Thyroid gland (tissue), 4 donors: ENCODE measurements at regions not wholly inside any gene's neighbourhood (a gene's known extent, or its start where the extent isn't known, plus 50 kb on each side); places are given as distances from the start of the nearest gene placed in this dataset.

Source experiments
- DNase-seq, 2 donors: peaks; one replicate each; pipeline ENCODE4 v3.0.0-alpha.2; 2019
- H3K27ac ChIP-seq, 3 donors: fragments of 200-600 bp; sonication (generic); 1 replicate in 2 of 3; 2 replicates in 1 of 3; pipeline ENCODE4 v1.5.1; 2016 to 2019; ENCODE audit warnings: mild to moderate bottlenecking in 1 of 3, moderate library complexity in 1 of 3
- H3K27me3 ChIP-seq: fragments of 200-600 bp; sonication (generic); one replicate; pipeline ENCODE4 v1.5.1; 2019
- H3K36me3 ChIP-seq, 2 donors: fragments of 200-600 bp; sonication (generic); one replicate each; pipeline ENCODE4 v1.5.1; 2016 to 2019
- H3K4me1 ChIP-seq, 2 donors: fragments of 200-600 bp; sonication (generic); one replicate each; pipeline ENCODE4 v1.5.1; 2017 to 2019
- H3K4me3 ChIP-seq, 3 donors: fragments of 200-600 bp; sonication (generic); replicated peaks in 1 of 3; 1 replicate in 2 of 3; 2 replicates in 1 of 3; pipeline ENCODE4 v1.5.1; 2016; ENCODE audit warnings: mild to moderate bottlenecking in 1 of 3
- H3K9me3 ChIP-seq: fragments of 200-600 bp; sonication (generic); one replicate; pipeline ENCODE4 v1.5.1; 2017
- CTCF ChIP-seq, 6 experiments: fragments of 200-600 bp in 3 of 6; fragments of 450-650 bp in 3 of 6; sonication (generic) in 3 of 6; IDR thresholded peaks; one replicate each; pipeline ENCODE4 v1.5.1; 2016 to 2019; ENCODE audit warnings: antibody characterized with exemption in 6 of 6, mild to moderate bottlenecking in 2 of 6, inconsistent platforms in 1 of 6, moderate library complexity in 1 of 6
- POLR2A ChIP-seq, 2 donors: fragments of 450-650 bp; IDR thresholded peaks; one replicate each; pipeline ENCODE4 v1.6.1; 2017; ENCODE audit warnings: antibody characterized with exemption in 2 of 2, mild to moderate bottlenecking in 2 of 2, moderate library complexity in 1 of 2
- WGBS, 2 donors: methylation state at CpG; one replicate each; pipeline ENCODE4 v1.1.5; 2017; 5-methylcytosine and 5-hydroxymethylcytosine counted together
- intact Hi-C: fragments of 100-400 bp; cut with DNase I; formaldehyde crosslinking; loops from one replicate; pipeline ENCODE4 v1.15.1; 2023

GRCh38 chr9:119634006-119634405 is 264.8 kb upstream of the BRINP1 start:
- H3K4me1 ChIP-seq, result no peaks in the 10 kb centered on the region
- no peak for DNase-seq
- 78 to 86% methylated on average over 8 of the region's 8 CpGs for WGBS, 2 donors
- H3K4me3 ChIP-seq, result no peak overlapping the region
- H3K9me3 ChIP-seq, result no peaks in the 10 kb centered on the region
- TF ChIP-seq POLR2A (IDR thresholded peaks at IDR 0.05) (no peak), CTCF (IDR thresholded peaks at IDR 0.05) (no peak)
- H3K27me3 ChIP-seq, result no peaks in the 10 kb centered on the region
- H3K36me3 ChIP-seq, result no peaks in the 10 kb centered on the region
- H3K27ac ChIP-seq, result no peak overlapping the region
- intact Hi-C loops, result no loop called here

GRCh38 chr9:119611565-119611964 is 242.3 kb upstream of the BRINP1 start:
- intact Hi-C loops, result no loop called here
- Histone ChIP-seq H3K27ac (no peak overlapping the region), H3K9me3 (no peaks in the 10 kb centered on the region), H3K4me3 (no peak overlapping the region), H3K27me3 (no peaks in the 10 kb centered on the region), H3K36me3 (no peaks in the 10 kb centered on the region), H3K4me1 (no peaks in the 10 kb centered on the region)
- DNase-seq, result no peak
- TF ChIP-seq POLR2A (IDR thresholded peaks at IDR 0.05) (no peak), CTCF (IDR thresholded peaks at IDR 0.05) (no peak)
- whole genome bisulfite sequencing, 2 donors, result 71 to 76% methylated on average over 1 of the region's 1 CpG

GRCh38 chr9:119609277-119609971 is 240.2 kb upstream of the BRINP1 start:
- no peaks in the 10 kb centered on the region for H3K9me3 ChIP-seq
- no peaks in the 10 kb centered on the region for H3K27me3 ChIP-seq
- no peak overlapping the region for H3K4me3 ChIP-seq
- intact Hi-C loops, result no loop called here
- DNase-seq, result no peak
- H3K27ac ChIP-seq, result no peak overlapping the region
- H3K4me1 ChIP-seq, result no peaks in the 10 kb centered on the region
- 84 to 88% methylated on average over 2 of the region's 2 CpGs for WGBS, 2 donors
- TF ChIP-seq POLR2A (IDR thresholded peaks at IDR 0.05) (no peak), CTCF (IDR thresholded peaks at IDR 0.05) (no peak)
- H3K36me3 ChIP-seq, result no peaks in the 10 kb centered on the region

- Histone ChIP-seq H3K4me3 (no peak overlapping the region), H3K27me3 (no peaks in the 10 kb centered on the region), H3K36me3 (no peaks in the 10 kb centered on the region), H3K4me1 (no peaks in the 10 kb centered on the region), H3K27ac (no peak overlapping the region), H3K9me3 (no peaks in the 10 kb centered on the region)
- intact Hi-C loops, result no loop called here
- no peak for DNase-seq
- TF ChIP-seq CTCF (IDR thresholded peaks at IDR 0.05), result no peak
These were observed 232.4 kb upstream of the BRINP1 start for GRCh38 chr9:119601632-119602031.

- DNase-seq, result no peak
- H3K36me3 ChIP-seq, result no peaks in the 10 kb centered on the region
- no peak for TF ChIP-seq CTCF (IDR thresholded peaks at IDR 0.05)
- no peak for TF ChIP-seq POLR2A (IDR thresholded peaks at IDR 0.05)
- no peak overlapping the region for H3K4me3 ChIP-seq
- intact Hi-C loops, result no loop called here
- H3K9me3 ChIP-seq, result no peaks in the 10 kb centered on the region
- WGBS, 2 donors, result 75 to 82% methylated on average over 3 of the region's 3 CpGs
- no peaks in the 10 kb centered on the region for H3K4me1 ChIP-seq
- no peaks in the 10 kb centered on the region for H3K27me3 ChIP-seq
- H3K27ac ChIP-seq, result no peak overlapping the region
These were observed 228.3 kb upstream of the BRINP1 start for GRCh38 chr9:119597499-119597898.
